Natural killer cell (primary cell): ENCODE measurements at regions not wholly inside any gene's neighbourhood (a gene's known extent, or its start where the extent isn't known, plus 50 kb on each side); places are given as distances from the start of the nearest gene placed in this dataset.

Experiments used
- ATAC-seq, 3 donors: fragments of 150-1000 bp in 2 of 3; fragments of 200-7000 bp in 1 of 3; cut with Tn5 transposase; 1 replicate in 1 of 3; 2 replicates in 2 of 3; pipeline ENCODE4 v1.10.0; 2021; ENCODE audit warnings: mild to moderate bottlenecking in 2 of 3, moderate library complexity in 2 of 3
- DNase-seq, 2 donors: peaks; one replicate each; pipeline versions ENCODE4 v3.0.0 to v3.0.0-alpha.2; 2013 to 2021; ENCODE audit warnings: mixed read lengths in 1 of 2
- H3K27ac ChIP-seq: one replicate; pipeline ENCODE4 v1.5.1; 2013; ENCODE audit warnings: mild to moderate bottlenecking, low read length
- H3K27me3 ChIP-seq: one replicate; pipeline ENCODE4 v1.6.1; 2013; ENCODE audit warnings: low read length; ENCODE audit not compliant: control insufficient read depth, insufficient read depth
- H3K36me3 ChIP-seq: one replicate; pipeline ENCODE4 v1.6.1; 2013; ENCODE audit warnings: low read length; ENCODE audit not compliant: control insufficient read depth, insufficient read depth
- H3K4me1 ChIP-seq: one replicate; pipeline ENCODE4 v1.6.1; 2013; ENCODE audit warnings: low read length; ENCODE audit not compliant: control insufficient read depth, insufficient read depth
- H3K4me3 ChIP-seq: one replicate; pipeline ENCODE4 v1.5.1; 2013; ENCODE audit warnings: low read length
- H3K9me3 ChIP-seq: one replicate; pipeline ENCODE4 v1.6.1; 2013; ENCODE audit warnings: low read length; ENCODE audit not compliant: control insufficient read depth, insufficient read depth
- H3K27ac Mint-ChIP-seq, 2 donors: one replicate each; pipeline ENCODE4 v1.8.0; 2022; ENCODE audit warnings: mild to moderate bottlenecking in 2 of 2, mixed read lengths in 2 of 2, moderate library complexity in 1 of 2
- H3K27me3 Mint-ChIP-seq, 2 donors: one replicate each; pipeline ENCODE4 v1.8.0; 2022; ENCODE audit warnings: low read depth in 2 of 2, mixed read lengths in 2 of 2
- H3K36me3 Mint-ChIP-seq: one replicate; pipeline ENCODE4 v1.8.0; 2022; ENCODE audit warnings: mixed read lengths
- H3K4me1 Mint-ChIP-seq, 2 donors: one replicate each; pipeline ENCODE4 v1.8.0; 2022; ENCODE audit warnings: mixed read lengths in 2 of 2
- H3K4me3 Mint-ChIP-seq: one replicate; pipeline ENCODE4 v1.8.0; 2022; ENCODE audit warnings: mild to moderate bottlenecking, moderate library complexity, mixed read lengths
- H3K9me3 Mint-ChIP-seq, 2 donors: one replicate each; pipeline ENCODE4 v1.8.0; 2022; ENCODE audit warnings: mixed read lengths in 2 of 2
- CTCF ChIP-seq: fragments of 200-600 bp; IDR thresholded peaks from one replicate; pipeline ENCODE4 v1.8.0; 2022; ENCODE audit warnings: antibody characterized with exemption
- WGBS: methylation state at CpG from one replicate; pipeline ENCODE4 v1.1.7; 2013; ENCODE audit warnings: missing lambda C conversion rate; ENCODE audit not compliant: insufficient coverage; 5-methylcytosine and 5-hydroxymethylcytosine counted together
- intact Hi-C: fragments of 100-400 bp; cut with micrococcal nuclease; formaldehyde crosslinking; loops from one replicate; pipeline ENCODE4 v1.14.2; 2022

GRCh38 chr3:68436619-68437401 is 495.5 kb downstream of the TAFA4 start:
- Histone ChIP-seq H3K4me1 (no peaks in the 10 kb centered on the region), H3K27me3 (no peaks in the 10 kb centered on the region), H3K36me3 (no peaks in the 10 kb centered on the region), H3K9me3 (no peaks in the 10 kb centered on the region), H3K4me3 (no peak overlapping the region), H3K27ac (no peak overlapping the region)
- WGBS: 91% methylated on average over 3 of the region's 3 CpGs
- Mint-ChIP-seq H3K4me1 (no peaks in the 10 kb centered on the region), H3K27me3 (no peaks in the 10 kb centered on the region), H3K9me3 (peaks cover 13 to 14% of the 10 kb centered on the region in 2 donors), H3K36me3 (no peaks in the 10 kb centered on the region), H3K4me3 (no peak overlapping the region), H3K27ac (no peak overlapping the region)
- no peak for TF ChIP-seq CTCF
- ATAC-seq: no peak
- DNase-seq: no peak
- intact Hi-C loops: no loop called here

GRCh38 chr3:68428495-68428894 is 503.9 kb downstream of the TAFA4 start:
- no peaks in the 10 kb centered on the region for H3K27me3 ChIP-seq
- H3K9me3 ChIP-seq: no peaks in the 10 kb centered on the region
- H3K9me3 Mint-ChIP-seq: peaks cover 5 to 10% of the 10 kb centered on the region in 2 donors
- no peak for ATAC-seq
- DNase-seq: no peak
- no peaks in the 10 kb centered on the region for H3K4me1 ChIP-seq
- H3K36me3 ChIP-seq: no peaks in the 10 kb centered on the region
- no peak overlapping the region for H3K4me3 ChIP-seq
- H3K27ac ChIP-seq: no peak overlapping the region
- no peak for TF ChIP-seq CTCF
- H3K27me3 Mint-ChIP-seq: no peaks in the 10 kb centered on the region
- intact Hi-C loops: no loop called here
- WGBS: 62% methylated on average over 1 of the region's 2 CpGs
- H3K27ac Mint-ChIP-seq: no peak overlapping the region
- no peaks in the 10 kb centered on the region for H3K36me3 Mint-ChIP-seq
- no peak overlapping the region for H3K4me3 Mint-ChIP-seq
- H3K4me1 Mint-ChIP-seq: no peaks in the 10 kb centered on the region

- no peaks in the 10 kb centered on the region for H3K4me1 Mint-ChIP-seq
- H3K36me3 Mint-ChIP-seq: no peaks in the 10 kb centered on the region
- intact Hi-C loops: no loop called here
- TF ChIP-seq CTCF: no peak
- Histone ChIP-seq H3K27me3 (no peaks in the 10 kb centered on the region), H3K4me1 (no peaks in the 10 kb centered on the region), H3K36me3 (no peaks in the 10 kb centered on the region), H3K4me3 (no peak overlapping the region), H3K9me3 (no peaks in the 10 kb centered on the region), H3K27ac (no peak overlapping the region)
- WGBS: 63% methylated on average over 7 of the region's 7 CpGs
- peaks cover 2 to 4% of the 10 kb centered on the region in 2 donors for H3K9me3 Mint-ChIP-seq
- no peak for DNase-seq
- no peak overlapping the region for H3K27ac Mint-ChIP-seq
- H3K4me3 Mint-ChIP-seq: no peak overlapping the region
- ATAC-seq: no peak
- no peaks in the 10 kb centered on the region for H3K27me3 Mint-ChIP-seq
Measured at GRCh38 chr3:68424796-68425460, 507.4 kb downstream of the TAFA4 start.
